T-helper 17 cell (primary cell): ENCODE measurements at regions not wholly inside any gene's neighbourhood (a gene's known extent, or its start where the extent isn't known, plus 50 kb on each side); places are given as distances from the start of the nearest gene placed in this dataset.

ENCODE experiments used
- ATAC-seq: fragments of 150-1000 bp; cut with Tn5 transposase; 2 replicates; pipeline ENCODE4 v1.10.0; 2021; ENCODE audit warnings: mild to moderate bottlenecking, moderate library complexity
- DNase-seq, 3 donors: peaks; one replicate each; pipeline versions ENCODE4 v3.0.0 to v3.0.0-alpha.2; 2020 to 2021
- H3K9me3 ChIP-seq: one replicate; pipeline ENCODE4 v1.7.0; 2013; ENCODE audit warnings: low read length, mild to moderate bottlenecking; ENCODE audit not compliant: control insufficient read depth, poor library complexity, severe bottlenecking
- H3K27ac Mint-ChIP-seq: one replicate; pipeline ENCODE4 v1.8.0; 2022; ENCODE audit warnings: mild to moderate bottlenecking, moderate library complexity, mixed read lengths
- H3K27me3 Mint-ChIP-seq: one replicate; pipeline ENCODE4 v1.8.0; 2022; ENCODE audit warnings: mixed read lengths
- H3K36me3 Mint-ChIP-seq: one replicate; pipeline ENCODE4 v1.8.0; 2022; ENCODE audit warnings: low read depth, mixed read lengths
- H3K4me1 Mint-ChIP-seq: one replicate; pipeline ENCODE4 v1.8.0; 2022; ENCODE audit warnings: mild to moderate bottlenecking, mixed read lengths
- H3K4me3 Mint-ChIP-seq: one replicate; pipeline ENCODE4 v1.8.0; 2022; ENCODE audit warnings: mild to moderate bottlenecking, moderate library complexity, mixed read lengths

GRCh38 chr5:167897371-167897770 lies 394.1 kb upstream of the WWC1 start:
- H3K27me3 Mint-ChIP-seq: no peaks in the 10 kb centered on the region
- no peaks in the 10 kb centered on the region for H3K4me1 Mint-ChIP-seq
- H3K36me3 Mint-ChIP-seq: peaks cover 3% of the 10 kb centered on the region

DNA sequence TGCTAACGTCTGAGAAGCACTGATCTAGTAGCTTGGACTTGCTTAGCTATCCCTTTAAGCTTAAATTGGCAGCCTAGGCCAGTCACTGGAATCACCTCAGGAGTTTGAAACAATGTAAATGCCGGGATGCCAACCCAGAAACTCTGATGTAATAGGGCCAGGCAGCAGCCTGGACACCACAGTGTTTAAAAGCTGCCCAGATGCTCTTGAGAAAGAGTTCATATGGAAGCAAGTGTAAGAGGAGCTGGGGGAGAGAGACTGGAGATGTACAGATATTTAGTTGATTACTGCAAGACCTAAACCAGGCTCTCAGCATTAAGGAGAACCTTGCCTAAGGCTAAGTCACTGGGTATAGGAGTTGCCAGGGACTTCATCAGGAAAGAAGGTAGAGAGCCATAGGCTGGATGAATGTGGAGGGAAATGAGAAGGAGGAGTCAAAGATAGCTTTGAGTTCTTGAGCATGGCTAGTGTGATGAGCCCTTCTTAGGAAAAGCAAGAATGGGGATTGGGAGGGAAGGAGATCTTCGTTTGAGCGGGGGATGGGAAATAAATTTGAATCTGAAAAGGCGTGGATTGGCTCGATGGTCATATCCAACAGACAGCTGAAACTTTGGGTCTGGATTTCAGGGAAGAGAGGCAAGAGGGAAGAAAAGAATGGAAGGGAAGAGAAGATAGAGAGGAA lies 392.9 kb upstream of the WWC1 start:
- no peak overlapping the region for H3K4me3 Mint-ChIP-seq
- H3K27me3 Mint-ChIP-seq: no peaks in the 10 kb centered on the region
- H3K9me3 ChIP-seq: no peaks in the 10 kb centered on the region
- ATAC-seq (no peak), DNase-seq (no peak)
- no peak overlapping the region for H3K27ac Mint-ChIP-seq
- H3K4me1 Mint-ChIP-seq: no peaks in the 10 kb centered on the region
- H3K36me3 Mint-ChIP-seq: peaks cover 3% of the 10 kb centered on the region

More at GRCh38 chr5:167897371-167897770, 394.1 kb upstream of the WWC1 start:
- ATAC-seq: no peak
- no peak overlapping the region for H3K4me3 Mint-ChIP-seq
- no peak overlapping the region for H3K27ac Mint-ChIP-seq
- DNase-seq: no peak
- no peaks in the 10 kb centered on the region for H3K9me3 ChIP-seq

DNA sequence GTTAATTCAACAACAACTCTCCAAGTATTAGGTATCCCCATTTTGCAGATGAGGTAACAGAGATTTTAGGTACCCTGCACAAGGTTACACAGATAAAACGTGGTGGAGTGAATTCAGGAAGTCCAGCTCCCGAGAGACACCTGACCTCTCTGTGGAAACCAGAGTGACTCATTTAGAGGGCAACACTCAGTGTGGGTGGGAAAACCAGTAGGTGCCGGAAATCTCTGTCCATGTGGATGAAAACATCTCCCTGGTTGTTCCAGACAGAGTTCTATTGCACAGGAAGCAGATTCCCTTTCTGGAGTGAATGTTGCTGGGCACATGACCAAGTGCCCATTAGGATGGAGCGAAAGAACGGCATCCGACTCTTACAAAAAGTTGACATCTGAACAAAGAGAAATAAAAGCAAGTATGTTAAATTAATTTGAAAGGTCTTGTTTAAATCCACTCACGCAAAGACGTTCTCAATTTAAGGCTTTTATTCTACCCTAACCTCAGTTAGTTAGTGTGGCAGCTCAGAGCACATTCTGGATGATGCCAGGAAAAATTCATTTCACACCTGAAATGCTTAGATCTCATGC lies 391.9 kb upstream of the WWC1 start:
- Mint-ChIP-seq H3K36me3 (no peaks in the 10 kb centered on the region), H3K4me3 (no peak overlapping the region), H3K4me1 (no peaks in the 10 kb centered on the region), H3K27me3 (peaks cover 1% of the 10 kb centered on the region), H3K27ac (no peak overlapping the region)
- H3K9me3 ChIP-seq: no peaks in the 10 kb centered on the region
- ATAC-seq: no peak
- DNase-seq: no peak

DNA sequence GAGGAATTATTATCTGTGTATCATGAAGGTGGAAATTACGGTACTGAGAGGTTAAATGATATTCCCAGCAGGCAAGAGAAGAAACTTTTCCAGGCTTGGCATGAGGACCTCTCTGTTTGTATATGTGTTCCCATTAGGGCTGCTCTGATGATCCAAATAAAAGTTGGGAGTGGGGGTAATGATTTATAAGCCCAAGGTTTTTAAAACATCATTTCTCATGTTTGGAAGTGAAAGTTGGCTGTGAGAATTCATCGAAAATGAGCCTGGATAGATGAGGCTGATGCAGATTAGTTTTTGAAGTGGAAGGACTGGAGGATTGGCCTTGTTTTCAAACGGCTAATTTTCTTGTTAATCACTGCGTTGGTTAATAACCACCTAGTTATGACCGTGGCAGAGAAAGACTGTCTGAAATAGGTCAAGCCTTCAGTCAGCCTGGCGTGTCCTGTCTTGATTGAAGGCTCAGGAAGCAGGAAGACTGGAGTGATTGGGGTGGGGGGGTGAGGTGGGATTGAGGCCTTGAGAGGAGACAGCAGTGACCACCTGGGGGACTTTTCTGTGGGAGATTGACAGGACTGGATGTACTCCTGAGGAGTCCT lies 391.0 kb upstream of the WWC1 start:
- H3K27me3 Mint-ChIP-seq: peaks cover 9% of the 10 kb centered on the region
- no peaks in the 10 kb centered on the region for H3K36me3 Mint-ChIP-seq
- no peaks in the 10 kb centered on the region for H3K4me1 Mint-ChIP-seq
- no peaks in the 10 kb centered on the region for H3K9me3 ChIP-seq
- H3K4me3 Mint-ChIP-seq: no peak overlapping the region
- ATAC-seq (no peak), DNase-seq (no peak)
- no peak overlapping the region for H3K27ac Mint-ChIP-seq

- H3K27me3 Mint-ChIP-seq: peaks cover 9% of the 10 kb centered on the region
- H3K27ac Mint-ChIP-seq: no peak overlapping the region
- ATAC-seq: no peak
- no peaks in the 10 kb centered on the region for H3K9me3 ChIP-seq
- no peaks in the 10 kb centered on the region for H3K4me1 Mint-ChIP-seq
- H3K4me3 Mint-ChIP-seq: no peak overlapping the region
- H3K36me3 Mint-ChIP-seq: no peaks in the 10 kb centered on the region
- DNase-seq: no peak
These were observed 389.1 kb upstream of the WWC1 start for GRCh38 chr5:167902298-167902697.

DNA sequence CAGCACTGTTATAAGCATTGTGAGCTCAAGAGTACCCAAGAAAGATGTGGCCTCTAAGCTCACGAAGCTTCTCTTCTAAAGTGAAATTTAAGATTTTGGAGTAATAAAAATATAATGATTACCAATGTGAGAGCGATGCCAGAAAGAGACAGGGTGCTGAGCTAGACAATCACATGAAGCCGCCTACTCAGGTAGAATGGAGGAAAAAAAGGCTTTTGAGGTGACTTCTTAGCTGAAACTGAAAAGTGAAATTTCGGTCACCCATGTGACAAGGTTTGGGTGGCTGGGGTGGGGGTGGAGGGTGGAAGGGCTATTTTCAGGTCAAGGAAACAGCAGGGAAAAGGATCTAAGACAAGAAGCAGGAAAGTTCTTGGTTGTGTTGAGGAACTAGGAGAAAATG lies 388.2 kb upstream of the WWC1 start:
- no peaks in the 10 kb centered on the region for H3K9me3 ChIP-seq
- DNase-seq: no peak
- Mint-ChIP-seq H3K27me3 (peaks cover 9% of the 10 kb centered on the region), H3K4me1 (no peaks in the 10 kb centered on the region), H3K27ac (no peak overlapping the region), H3K4me3 (no peak overlapping the region), H3K36me3 (no peaks in the 10 kb centered on the region)
- no peak for ATAC-seq

DNA sequence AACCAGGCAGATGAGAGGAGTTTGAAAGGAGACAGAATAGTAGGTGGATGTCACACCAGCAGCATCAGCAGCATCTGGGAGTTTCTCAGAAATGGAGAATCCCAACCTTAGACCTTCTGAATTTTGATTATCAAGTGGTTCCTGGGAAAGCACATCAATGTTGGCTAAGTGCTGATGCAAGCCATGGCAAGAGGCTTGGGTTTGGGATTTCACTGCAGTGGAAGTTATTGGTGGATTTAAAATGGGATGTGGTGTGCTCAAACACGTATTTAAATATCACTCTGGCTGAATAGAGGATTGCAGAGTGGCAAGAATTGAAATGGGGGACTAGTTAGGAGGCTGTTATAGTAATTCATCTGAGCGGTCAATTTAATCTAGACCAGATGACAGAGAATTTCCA lies 387.8 kb upstream of the WWC1 start:
- ATAC-seq: no peak
- H3K4me3 Mint-ChIP-seq: no peak overlapping the region
- no peaks in the 10 kb centered on the region for H3K9me3 ChIP-seq
- no peaks in the 10 kb centered on the region for H3K4me1 Mint-ChIP-seq
- no peak for DNase-seq
- peaks cover 9% of the 10 kb centered on the region for H3K27me3 Mint-ChIP-seq
- no peaks in the 10 kb centered on the region for H3K36me3 Mint-ChIP-seq
- no peak overlapping the region for H3K27ac Mint-ChIP-seq

- Mint-ChIP-seq H3K36me3 (no peaks in the 10 kb centered on the region), H3K4me3 (no peak overlapping the region)
These were observed 385.3 kb upstream of the WWC1 start for GRCh38 chr5:167905919-167906853.

GRCh38 chr5:167908606-167909005 lies 382.8 kb upstream of the WWC1 start:
- Mint-ChIP-seq H3K27me3 (peaks cover 20% of the 10 kb centered on the region), H3K4me3 (no peak overlapping the region), H3K4me1 (no peaks in the 10 kb centered on the region), H3K27ac (no peak overlapping the region), H3K36me3 (no peaks in the 10 kb centered on the region)
- H3K9me3 ChIP-seq: no peaks in the 10 kb centered on the region
- no peak for DNase-seq
- no peak for ATAC-seq

More at GRCh38 chr5:167905919-167906853, 385.3 kb upstream of the WWC1 start:
- H3K9me3 ChIP-seq: no peaks in the 10 kb centered on the region
- no peak for DNase-seq
- Mint-ChIP-seq H3K27ac (no peak overlapping the region), H3K4me1 (no peaks in the 10 kb centered on the region), H3K27me3 (peaks cover 16% of the 10 kb centered on the region)
- ATAC-seq: no peak

DNA sequence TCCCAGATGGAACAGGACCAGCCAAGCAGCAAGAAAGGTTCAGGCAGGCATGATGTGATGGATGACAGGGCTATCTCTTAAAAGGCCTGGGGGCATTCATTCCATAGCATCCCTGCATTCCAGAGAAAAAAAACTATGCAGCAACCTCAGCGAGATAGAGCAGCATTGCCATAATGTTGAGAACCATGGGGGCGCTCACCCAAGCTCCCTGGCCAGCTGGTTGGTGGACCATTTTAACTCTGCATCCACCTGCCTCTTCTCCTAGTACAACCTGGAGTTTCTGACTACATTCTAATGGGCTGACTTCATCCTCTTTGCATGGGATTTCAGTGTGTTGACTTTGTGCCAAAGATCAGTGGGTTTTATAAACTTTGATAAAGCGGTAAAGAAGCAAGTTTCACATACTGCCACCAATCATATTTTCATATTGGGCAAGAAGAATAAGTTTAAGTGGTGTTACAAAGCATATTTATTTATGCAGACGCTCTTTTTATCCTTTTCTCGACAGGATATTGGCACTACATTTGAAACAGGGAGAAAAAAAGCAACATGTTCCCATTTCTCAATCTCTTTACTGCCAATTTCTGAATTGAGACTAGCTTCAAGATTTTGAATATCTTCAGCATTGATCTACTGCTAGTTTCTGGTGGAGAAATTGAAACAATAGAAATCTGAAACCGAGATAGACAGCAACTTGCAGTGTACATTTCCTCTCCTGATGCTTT lies 378.3 kb upstream of the WWC1 start:
- no peak overlapping the region for H3K4me3 Mint-ChIP-seq
- DNase-seq (no peak), ATAC-seq (no peak)
- H3K27ac Mint-ChIP-seq: no peak overlapping the region
- no peaks in the 10 kb centered on the region for H3K9me3 ChIP-seq
- H3K36me3 Mint-ChIP-seq: no peaks in the 10 kb centered on the region
- H3K27me3 Mint-ChIP-seq: peaks cover 12% of the 10 kb centered on the region
- H3K4me1 Mint-ChIP-seq: no peaks in the 10 kb centered on the region

GRCh38 chr5:167915237-167915636 lies 376.2 kb upstream of the WWC1 start:
- no peak for DNase-seq
- H3K4me1 Mint-ChIP-seq: no peaks in the 10 kb centered on the region
- no peak overlapping the region for H3K4me3 Mint-ChIP-seq
- no peak for ATAC-seq
- H3K9me3 ChIP-seq: no peaks in the 10 kb centered on the region
- no peaks in the 10 kb centered on the region for H3K36me3 Mint-ChIP-seq
- H3K27me3 Mint-ChIP-seq: peaks cover 5% of the 10 kb centered on the region
- no peak overlapping the region for H3K27ac Mint-ChIP-seq

DNA sequence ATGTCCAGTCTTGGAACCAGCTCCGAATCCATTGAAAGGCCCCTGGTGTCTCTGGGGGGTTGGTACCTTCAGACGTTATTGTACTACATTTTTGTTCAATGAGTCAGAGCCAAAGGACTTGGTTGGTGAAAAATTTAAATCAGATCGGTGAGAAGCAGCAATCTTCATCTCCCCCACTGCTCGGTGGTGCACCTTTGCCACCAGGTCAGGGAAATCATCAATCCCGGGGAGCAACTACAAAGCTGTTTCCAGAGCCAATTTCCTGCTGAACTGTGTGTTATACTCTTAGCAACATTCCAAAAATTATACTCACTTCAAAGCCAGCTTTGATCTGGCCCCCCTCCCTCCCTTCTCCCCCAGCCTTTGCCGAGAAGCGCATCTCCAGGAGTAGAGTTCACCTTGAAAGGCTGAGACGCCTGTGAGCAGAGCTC lies 375.2 kb upstream of the WWC1 start:
- Mint-ChIP-seq H3K4me1 (no peaks in the 10 kb centered on the region), H3K36me3 (no peaks in the 10 kb centered on the region), H3K27ac (no peak overlapping the region), H3K27me3 (peaks cover 4% of the 10 kb centered on the region), H3K4me3 (no peak overlapping the region)
- no peak for DNase-seq
- H3K9me3 ChIP-seq: no peaks in the 10 kb centered on the region
- ATAC-seq: no peak

GRCh38 chr5:167916706-167917105 lies 374.7 kb upstream of the WWC1 start:
- no peak overlapping the region for H3K4me3 Mint-ChIP-seq
- H3K9me3 ChIP-seq: no peaks in the 10 kb centered on the region
- ATAC-seq (no peak), DNase-seq (no peak)
- no peak overlapping the region for H3K27ac Mint-ChIP-seq
- no peaks in the 10 kb centered on the region for H3K4me1 Mint-ChIP-seq
- peaks cover 4% of the 10 kb centered on the region for H3K27me3 Mint-ChIP-seq
- H3K36me3 Mint-ChIP-seq: no peaks in the 10 kb centered on the region
